Activated CD8-positive, alpha-beta memory T cell treated with anti-CD3 and anti-CD28 coated beads for 24 hours (primary cell): ENCODE measurements at regions not wholly inside any gene's neighbourhood (a gene's known extent, or its start where the extent isn't known, plus 50 kb on each side); places are given as distances from the start of the nearest gene placed in this dataset.
"Not testable (repeated sequence)": the region's sequence is repeated elsewhere in the genome, so short reads cannot be mapped to it uniquely, and the experiment has no call there.

Source experiments
- DNase-seq: peaks from one replicate; pipeline ENCODE4 v3.0.0-alpha.2; 2020

DNA sequence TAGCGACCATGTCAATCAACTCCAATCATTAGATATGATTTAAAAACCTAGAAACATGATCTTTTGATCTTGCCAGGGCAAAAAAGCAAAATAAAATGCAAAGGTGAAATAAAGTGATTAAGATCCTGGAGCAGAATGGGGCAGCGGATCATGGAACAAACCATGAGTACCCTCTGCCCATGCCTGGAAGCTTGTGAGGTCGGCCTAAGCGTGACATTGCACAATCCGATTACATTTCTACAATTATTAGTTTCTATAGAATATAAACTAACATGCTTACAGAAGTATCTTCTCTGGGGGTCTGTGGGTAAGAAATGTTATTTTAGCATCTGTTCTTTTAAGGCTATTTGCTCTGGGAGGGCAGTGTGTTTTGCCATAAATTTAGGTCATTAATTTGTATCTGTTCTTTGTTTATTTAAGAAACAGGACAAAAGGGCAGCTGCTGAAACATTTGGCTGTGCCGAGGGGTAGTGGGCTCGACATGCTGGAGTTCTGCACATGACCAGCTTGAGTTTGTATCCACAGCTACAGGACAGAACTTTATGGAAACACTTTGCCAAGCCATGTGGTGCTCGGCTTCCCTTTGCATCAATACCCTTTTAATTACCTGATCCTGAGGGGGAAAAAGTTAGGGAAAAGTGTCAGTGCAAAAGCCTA is 55.9 kb downstream of the ZBTB18 start:
- DNase-seq: no peak

DNA sequence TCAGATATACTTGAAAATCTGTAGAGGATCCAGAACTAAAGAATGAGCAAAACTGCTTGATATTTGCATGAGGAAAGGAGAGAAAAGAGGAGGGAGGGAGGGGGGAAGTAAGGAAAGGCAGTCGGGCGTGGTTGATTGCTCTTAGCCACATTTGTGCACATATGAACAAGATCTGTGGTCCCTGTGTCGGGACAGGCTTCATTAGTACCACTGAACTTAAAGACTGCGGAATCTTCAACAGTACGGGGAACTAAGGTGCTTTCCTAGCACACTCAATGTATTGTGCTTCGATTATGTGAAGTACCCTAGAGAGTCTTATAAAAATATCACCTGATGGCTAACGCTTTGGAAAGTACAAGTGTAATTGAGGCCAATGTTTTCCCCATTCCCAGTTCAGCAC is 59.9 kb downstream of the ZBTB18 start:
- DNase-seq: no peak

DNA sequence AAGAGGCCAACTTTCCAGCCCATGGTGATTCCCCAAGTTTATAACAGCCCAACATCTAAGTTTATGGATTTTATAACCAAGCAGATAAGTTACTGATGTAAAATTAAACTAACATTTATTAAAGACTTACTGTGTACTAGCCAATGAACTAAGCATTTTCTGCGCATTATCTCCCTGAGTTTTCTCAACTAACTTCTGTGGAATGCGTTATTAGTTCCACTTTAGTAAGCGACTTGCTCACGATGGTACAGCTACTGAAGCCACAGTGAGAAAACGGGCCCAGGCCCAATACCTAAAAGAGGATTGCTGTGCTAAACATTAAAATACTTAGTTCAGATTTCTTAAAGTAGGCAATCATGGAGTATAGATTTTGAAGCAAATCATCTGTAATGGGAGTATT is 61.0 kb downstream of the ZBTB18 start:
- DNase-seq: no peak

DNA sequence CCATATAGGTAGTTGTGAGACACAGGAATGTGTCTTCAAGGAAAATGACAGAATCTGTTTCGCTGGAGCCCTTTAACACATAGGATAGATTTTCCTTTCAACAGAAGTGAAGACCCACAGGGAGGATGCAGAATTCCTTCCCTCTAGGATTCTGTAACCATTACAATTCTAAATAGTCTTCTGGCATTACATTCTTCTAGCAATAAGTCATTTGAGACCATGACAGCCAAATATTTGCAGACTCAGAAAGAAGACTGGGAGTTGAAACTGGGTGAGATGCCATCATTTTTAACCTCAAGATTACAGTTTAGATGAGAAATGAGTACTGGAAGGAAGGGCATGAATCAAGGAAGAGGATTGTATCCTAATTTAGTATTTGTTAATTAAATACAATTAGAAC is 61.6 kb downstream of the ZBTB18 start:
- DNase-seq: no peak

DNA sequence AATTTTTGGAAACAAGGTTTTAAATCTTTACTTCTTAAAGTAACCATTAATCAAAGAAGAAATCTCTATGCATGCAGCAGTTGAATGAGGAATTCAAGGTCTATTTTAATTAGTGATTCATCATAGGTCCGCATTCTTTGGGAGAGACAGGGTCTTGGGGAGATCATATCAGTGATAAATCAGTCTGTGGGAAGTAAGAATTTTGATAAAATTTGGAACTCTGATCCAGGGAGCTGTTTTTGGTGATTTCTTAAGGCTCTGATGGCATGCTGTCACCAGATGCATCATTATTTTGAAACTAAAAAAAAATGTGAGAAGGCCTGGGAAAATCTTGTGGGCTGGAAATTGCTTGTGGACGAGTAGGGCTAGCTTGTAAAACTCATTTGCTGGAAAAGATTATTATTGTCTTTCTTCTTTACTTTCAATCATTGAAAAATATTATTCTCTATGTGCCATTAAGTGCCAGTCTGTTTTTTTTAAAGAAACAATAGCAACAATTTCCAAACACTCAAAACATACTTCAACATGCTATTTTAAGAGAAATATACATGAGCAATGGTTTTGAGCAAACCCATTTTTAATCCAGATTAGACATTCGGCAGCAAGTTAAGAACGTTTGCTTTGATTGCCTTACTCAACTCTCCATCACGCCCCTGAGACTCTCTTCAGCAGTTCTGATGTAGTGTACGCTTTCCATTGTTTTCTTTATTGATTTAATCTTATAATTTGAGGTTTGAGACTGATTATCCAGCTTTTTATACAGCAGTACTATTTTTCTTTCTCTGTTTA is 62.6 kb downstream of the ZBTB18 start:
- no peak for DNase-seq

DNA sequence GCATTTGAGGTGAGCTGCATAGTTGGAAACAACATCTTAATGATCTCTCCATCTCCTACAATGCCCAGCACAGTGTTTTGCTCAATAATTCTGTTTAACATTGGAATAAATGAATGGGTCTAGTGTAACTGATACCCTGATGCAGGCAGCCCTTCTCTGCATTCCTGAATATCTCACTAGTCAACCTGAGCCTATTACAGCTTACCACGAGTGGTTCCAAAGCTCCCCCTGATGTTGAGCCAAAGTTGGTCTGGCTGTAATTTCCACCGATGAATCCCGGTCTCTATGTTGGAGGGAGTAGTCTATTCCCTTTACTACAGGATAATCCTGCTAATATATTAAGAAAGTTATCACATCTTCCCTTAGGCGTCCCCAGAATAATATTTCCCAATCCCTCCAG is 63.8 kb downstream of the ZBTB18 start:
- DNase-seq: no peak

DNA sequence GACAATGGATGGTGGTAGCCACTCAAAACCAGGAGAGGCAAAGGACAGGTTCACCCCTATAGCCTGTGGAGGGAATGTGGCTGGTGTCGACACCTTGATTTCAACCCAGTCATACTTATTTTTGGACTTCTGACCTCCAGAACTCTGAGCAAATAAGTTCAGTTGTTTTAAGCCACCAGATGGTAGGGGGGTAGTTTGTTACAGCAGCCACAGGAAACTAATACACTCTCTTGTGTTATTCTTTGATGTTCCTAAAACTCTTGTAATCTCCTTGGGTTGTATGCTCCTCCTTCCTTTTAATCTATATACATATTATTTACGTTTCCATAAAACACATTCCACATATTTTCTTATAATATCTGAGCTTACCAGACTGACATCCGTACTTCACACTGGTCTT is 65.9 kb downstream of the ZBTB18 start:
- no peak for DNase-seq

DNA sequence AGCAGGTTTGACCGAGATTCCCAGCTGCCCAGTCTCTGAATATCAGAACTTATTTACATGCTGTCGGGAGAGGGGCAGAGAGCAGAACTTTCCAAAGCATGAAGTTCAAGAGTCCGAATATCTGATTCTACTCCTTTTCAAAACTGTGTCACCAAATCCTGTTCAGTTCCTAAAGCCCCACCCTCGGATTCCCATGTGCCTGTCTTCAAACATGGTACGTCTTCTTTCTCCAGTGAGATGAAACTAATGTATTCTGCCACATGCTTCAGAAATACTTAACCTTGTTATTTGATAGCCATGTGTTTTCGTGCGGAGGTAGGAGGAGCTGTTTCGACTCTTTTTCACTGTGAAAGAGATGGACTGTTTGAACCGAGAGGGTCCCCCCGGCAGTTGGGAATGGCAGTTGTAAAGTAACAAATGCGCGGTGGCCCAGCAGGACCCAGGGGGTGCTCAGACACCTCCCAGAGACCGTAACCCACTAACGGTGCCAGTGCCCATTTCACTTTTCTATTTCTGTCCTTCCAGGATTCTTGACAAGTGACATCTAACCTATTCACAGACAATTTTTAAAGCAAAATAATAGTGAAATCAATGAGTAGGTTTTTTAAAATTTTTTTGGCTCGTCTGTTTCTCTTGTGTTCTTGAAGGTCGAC is 67.2 kb downstream of the ZBTB18 start:
- DNase-seq: no peak

DNA sequence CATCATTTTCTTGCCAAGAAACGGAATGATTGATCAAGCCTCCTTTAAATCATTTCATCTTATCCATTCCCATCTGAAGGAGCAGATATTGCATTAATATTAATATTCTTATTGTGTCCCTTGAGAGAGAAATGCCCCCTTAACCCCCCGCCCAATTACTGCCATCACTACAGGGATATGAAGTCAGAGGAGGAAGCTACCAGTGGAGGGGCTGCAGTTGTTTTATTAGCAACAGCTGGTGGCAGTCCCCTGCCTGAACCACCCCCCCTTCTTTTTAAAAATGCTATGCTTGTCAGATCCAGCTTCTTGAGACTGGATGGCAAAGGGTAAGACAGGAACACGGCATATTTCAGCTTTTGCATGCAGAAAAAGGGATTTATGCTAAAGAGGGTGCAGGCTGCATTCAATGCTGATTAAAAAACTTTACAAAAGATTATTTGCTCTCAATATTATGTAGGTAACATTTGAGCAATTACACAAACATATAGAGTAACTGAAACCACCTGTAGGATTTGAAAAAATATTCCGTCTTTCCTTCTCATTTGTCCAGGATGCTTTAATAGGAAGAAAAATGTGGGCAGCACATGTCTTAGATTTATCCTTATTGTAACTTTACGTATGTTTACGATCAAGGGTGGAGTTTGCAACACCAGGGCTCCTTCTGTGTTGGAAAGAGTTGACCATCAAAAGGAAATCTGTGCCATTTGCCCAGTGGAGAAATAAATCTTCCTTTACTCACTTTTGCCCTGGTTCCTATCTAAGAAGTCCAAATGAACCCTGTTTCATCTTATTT is 77.7 kb downstream of the ZBTB18 start:
- no peak for DNase-seq

DNA sequence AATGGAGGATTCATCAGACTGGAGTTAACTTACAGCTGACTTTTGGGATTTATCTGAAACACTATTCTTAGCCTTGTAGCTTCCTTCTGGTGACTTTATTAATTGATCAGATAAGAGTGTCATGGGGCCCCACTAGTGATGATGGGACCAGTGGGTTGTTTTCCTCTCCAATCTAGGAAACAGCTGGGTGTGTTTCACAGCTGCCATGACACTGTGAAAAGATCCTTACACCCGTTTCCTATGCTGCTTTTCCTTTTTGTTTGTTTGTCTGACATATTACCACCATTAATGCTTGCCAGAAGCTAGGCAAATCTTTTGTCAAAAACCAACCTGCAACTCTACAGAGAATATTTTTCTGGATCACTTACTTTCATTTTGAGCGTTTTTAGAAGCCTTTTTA is 86.2 kb downstream of the ZBTB18 start:
- no peak for DNase-seq

DNA sequence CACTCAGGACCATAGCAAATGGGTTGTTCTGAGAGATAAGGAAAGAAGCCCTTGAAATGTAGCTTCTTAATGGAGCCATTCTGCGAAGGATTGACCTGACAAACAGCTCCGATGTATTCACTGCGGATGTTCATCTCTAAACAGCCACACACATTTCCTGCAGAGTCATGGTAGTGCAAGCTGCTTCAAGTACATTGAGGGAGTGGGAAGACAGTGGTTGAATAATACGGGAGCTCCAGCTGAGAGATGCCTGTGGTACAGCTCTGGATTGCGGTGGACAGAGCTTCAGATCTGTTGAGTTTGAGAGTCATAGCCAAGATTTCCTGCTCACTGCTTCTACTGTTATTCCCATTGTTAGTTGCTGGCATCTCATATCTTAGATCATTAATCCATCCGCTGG is 86.6 kb downstream of the ZBTB18 start:
- DNase-seq: no peak

DNA sequence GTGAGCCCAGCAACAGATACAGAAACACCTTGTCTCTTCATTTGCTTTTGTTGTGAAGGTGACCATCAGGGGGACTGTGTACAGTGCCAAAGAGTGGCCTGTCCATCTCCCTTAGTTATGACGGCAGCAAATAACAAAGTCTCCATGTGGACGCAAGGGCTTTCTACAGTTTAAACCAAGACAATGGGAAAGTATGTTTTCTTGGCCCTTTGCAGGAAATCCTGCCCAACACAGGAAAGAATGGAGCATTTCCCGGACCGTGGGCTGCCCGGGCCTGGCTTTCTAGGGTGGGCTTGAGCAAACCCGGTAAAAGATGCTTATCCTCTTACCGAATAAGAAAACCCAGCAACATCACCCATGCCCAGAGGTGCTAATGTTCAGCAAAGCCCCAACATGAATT is 87.3 kb downstream of the ZBTB18 start:
- no peak for DNase-seq

DNA sequence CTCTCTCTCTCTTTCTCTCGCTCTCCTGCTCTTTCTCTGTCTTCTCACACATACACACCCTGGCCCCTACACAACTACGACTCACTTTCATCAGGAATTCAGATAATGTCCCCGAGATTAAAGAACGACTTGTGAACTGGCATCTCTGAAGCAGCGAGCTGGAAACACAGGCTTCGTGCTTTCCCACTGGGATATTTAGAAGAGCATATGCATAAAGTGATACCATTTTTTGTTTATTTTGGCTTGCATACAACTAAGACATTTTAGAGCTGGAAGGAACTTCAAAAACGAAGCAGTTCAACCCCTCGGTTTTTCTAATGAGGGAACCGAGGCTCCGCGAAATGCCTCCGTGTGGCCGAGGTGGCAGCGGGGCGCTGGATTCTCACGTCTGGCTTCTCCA is 88.6 kb downstream of the ZBTB18 start:
- DNase-seq: no peak

DNA sequence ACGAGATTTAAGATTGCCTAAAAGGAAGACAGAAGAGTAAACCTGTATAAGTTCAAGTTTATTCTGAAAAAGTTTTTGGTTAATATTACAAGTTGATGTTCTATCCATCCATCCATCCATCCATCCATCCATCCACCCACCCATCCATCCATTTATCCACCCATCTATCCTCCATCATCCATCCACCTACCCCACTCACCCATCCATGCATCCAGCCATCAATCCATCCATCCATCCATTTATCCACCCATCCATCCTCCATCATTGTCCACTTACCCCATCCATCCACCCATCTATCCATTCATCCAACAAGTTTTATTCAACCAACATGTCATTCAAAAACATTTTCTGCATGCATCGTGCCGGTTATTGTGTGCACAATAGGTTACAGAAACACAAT is 89.3 kb downstream of the ZBTB18 start:
- DNase-seq: no peak

DNA sequence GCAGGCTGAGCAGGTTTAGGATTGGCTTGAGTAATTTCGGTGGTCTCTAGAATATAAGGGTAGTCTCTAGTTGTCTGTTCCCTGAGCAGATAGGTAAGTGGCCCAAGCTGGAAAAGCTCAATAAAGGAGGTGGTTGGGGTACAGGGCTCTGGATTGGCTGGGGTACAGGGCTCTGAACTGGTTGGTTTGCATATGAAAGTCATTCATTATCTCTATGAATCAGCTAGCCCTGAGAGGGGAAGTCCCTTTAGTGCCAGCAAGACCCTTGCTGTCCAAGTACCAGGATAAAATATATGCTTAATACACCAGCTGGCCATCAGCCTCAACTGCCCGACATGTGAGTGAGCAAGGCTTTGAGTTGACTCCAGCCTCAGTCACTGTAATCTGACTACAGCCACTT is 93.0 kb downstream of the ZBTB18 start:
- no peak for DNase-seq

DNA sequence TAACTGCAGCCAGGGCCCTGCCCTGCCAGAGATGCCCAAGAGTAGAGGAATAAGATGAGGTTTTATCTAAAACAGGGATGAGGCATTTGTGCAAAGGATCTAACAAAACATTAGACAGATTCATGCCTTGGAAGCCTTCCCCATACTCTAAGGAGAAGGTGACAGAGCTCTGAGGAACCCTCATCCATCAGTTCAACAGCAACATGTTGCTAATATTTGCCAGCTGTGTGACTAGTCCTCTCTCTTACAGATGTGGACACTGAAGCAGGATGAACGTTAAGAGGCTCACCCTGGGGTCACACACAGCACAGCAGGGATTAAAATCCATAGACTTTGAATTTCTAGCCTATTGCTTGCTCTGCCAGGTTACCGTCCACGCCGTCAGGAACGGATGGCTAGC is 99.0 kb downstream of the ZBTB18 start:
- DNase-seq: no peak

DNA sequence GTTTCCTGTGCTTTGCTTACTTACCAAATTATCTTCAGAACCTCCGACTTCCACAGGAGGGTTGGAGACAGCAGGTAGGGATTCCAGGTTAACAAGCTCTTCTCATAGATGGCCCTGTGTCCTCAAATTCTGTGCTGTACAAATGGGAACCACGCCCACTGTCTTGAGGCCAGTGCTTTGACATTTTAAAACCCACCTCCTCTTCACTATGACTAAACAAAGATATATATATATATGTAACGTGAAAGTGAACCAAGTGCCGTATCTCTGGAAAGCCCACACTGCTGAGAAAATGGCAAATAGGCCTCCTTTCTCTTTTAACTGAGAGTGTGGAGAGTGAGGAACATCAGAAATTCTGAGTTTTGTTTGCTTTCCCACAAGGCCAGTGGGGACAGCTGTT is 99.6 kb downstream of the ZBTB18 start:
- no peak for DNase-seq

DNA sequence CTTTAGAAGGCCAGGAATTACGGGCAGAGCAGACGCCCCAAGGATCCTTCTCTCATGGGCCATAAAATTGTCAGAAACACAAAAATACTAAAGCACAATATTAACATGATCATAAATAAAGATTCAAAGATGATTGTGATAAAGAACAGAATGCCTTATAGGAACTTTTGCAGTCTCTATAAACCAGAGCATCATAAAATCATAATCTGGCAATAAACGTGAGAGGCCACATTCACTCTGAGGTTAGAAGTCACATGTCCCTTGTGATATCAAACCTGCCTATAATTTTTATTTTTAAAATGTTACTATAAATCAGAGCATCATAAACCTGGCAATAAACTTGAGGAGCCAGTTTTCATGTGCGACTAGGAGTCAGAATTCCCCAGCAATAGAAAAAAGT is 100.5 kb downstream of the ZBTB18 start:
- no peak for DNase-seq

DNA sequence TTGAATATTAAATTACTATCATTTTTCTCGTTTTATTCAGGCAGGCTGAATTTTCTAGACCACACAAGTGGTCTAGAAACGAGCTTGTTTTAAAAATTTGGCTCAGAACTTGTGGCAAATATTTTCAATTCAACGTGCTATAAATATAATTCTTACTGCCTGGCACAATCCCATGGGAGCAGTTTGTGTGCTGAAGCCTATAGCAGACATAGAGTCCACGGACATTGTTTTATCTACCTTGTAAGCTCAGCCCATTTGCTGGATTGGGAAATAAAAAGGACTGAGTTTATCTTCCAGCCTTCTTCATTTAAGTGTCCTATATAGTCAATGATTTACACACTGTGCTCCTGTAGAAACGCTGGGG is 103.4 kb downstream of the ZBTB18 start:
- no peak for DNase-seq

DNA sequence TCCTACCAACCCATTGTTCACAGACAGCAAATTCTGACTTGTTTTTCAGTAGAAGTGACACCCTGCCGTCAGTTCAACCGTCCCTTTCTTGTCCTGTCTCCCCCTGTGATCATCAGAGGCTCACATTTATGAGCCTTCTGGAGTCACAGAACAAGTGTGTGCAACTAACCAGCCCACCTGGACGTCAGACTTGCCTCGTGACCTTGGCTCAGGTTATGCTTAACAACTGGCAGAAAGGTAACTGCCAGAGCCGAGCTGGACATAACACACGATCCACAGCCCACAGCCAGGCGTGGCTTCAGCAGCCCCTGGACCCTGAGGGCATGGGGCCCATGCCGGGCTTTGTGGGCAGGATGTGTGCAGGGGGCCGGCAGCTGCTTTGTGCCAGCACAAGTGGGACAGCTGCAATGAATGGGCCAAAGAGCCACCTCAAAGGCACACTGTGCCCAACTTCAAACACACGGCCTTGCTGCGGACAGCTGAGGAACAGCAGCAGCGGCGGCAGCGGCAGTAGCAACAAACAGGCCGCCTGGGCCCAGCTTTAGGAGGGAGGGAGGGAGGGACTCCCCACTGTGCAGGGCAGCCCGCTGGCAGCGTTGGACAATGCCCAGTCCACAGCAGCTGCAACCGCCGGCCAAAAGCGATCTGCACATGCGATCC is 103.9 kb downstream of the ZBTB18 start:
- no peak for DNase-seq

DNA sequence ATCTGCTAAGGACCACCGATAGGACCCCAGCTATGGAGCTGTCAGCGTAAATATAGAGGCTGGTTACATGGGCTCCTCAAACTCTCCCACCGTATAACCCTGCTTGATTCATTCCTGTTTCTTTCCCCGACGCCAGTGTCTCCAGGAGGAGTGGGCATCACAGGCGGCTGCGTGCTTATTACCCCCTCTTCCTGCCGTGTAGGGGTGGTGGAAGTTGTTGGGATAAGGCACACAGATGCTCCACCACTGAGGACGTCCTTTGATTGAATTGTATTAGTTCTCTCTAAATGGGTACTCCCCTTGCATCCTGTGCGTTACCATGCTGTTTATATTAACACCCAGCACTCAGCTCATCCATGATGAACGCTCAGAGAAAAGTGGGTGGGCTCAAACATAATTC is 104.6 kb downstream of the ZBTB18 start:
- no peak for DNase-seq

DNA sequence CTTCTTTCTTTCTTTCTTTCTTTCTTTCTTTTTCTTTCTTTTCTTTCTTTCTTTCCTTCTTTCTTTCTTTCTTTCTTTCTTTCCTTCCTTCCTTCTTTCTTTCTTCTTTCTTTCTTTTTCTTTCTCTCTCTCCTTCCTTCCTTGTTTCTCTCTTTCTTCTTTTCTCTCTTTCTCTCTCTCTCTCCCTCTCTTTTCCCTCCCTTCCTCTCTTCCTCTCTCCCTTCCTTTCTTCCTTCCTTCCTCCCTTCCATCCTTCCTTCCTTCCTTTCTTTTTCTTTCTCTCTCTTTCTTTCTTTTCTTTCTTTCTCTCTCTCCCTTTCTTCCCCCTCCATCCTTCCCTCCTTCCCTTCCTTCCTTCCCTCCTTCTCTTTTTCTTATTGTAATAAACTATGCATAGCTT is 105.5 kb downstream of the ZBTB18 start:
- DNase-seq: not testable (repeated sequence)
